ENCODE measurements at regions not wholly inside any gene's neighbourhood (a gene's known extent, or its start where the extent isn't known, plus 50 kb on each side); places are given as distances from the start of the nearest gene placed in this dataset.
A peak's percentile ranks its signal among the peaks of the same experiment; 100 is the strongest.

- H2AFZ ChIP-seq (ENCODE audit: low read depth, low read length), result no peak overlapping the region
- no peaks in the 10 kb centered on the region for H3K4me1 ChIP-seq (ENCODE audit: control insufficient read depth, extremely low read depth, insufficient read depth, low read length)
- H3K4me3 ChIP-seq (replicated peaks in 1 of 3; ENCODE audit: insufficient read depth in 1 of 3, low read depth in 1 of 3, low read length in 3 of 3), result no peak overlapping the region
- BruUV-seq (replicated peaks), result no TSS peak
- ChIA-PET CTCF (no interaction called here), POLR2A (no interaction called here)
- H3K79me2 ChIP-seq (ENCODE audit: control insufficient read depth, insufficient read depth, low read length), result no peaks in the 10 kb centered on the region
- H4K20me1 ChIP-seq (replicated peaks; ENCODE audit: control insufficient read depth, extremely low read depth, insufficient read depth, low read length), result no peaks in the 10 kb centered on the region
- intact Hi-C loops (cut with micrococcal nuclease), result no loop called here
- no peak overlapping the region for H3K9ac ChIP-seq (replicated peaks; ENCODE audit: extremely low read depth, insufficient read depth, low read length)
- no peaks in the 10 kb centered on the region for H3K9me3 ChIP-seq (replicated peaks; ENCODE audit: control insufficient read depth, insufficient read depth, low read length)
- no peak for DNase-seq (ENCODE audit: low read depth, low spot score)
- no peak overlapping the region for H3K4me2 ChIP-seq (ENCODE audit: insufficient read depth, low read length)
- TF ChIP-seq FOS (IDR thresholded peaks at IDR 0.05; ENCODE audit: borderline replicate concordance, insufficient read depth, low read length) (no peak), JUN (IDR thresholded peaks at IDR 0.05; ENCODE audit: borderline replicate concordance, insufficient read depth, insufficient read length, low read depth) (no peak), CTCF (IDR thresholded peaks at IDR 0.05; ENCODE audit: extremely low read depth in 1 of 2, insufficient read depth in 1 of 2, low read depth in 1 of 2, low read length in 2 of 2) (no peak)
- H3K27me3 ChIP-seq (ENCODE audit: control insufficient read depth in 2 of 2, insufficient read depth in 2 of 2, low read length in 2 of 2), result no peaks in the 10 kb centered on the region
- no peak overlapping the region for H3K27ac ChIP-seq (ENCODE audit: insufficient read depth, low read depth, low read length)
- no peaks in the 10 kb centered on the region for H3K36me3 ChIP-seq (ENCODE audit: control insufficient read depth in 2 of 2, extremely low read depth in 1 of 2, insufficient read depth in 2 of 2, low read length in 2 of 2)
- no peaks in the 10 kb centered on the region for H3K9me1 ChIP-seq (replicated peaks; ENCODE audit: control insufficient read depth, extremely low read depth, insufficient read depth, low read length)
- dilution Hi-C loops (cut with MboI; ENCODE audit: extremely low pct_ligation_motif_present, low sequenced_read_pairs), result no loop called here
- FAIRE-seq, result no peak
Observed at GRCh38 chr5:5887833-5888232, 465.4 kb downstream of the ICE1 start.

- no peak for FAIRE-seq
- no TSS peak for BruUV-seq (replicated peaks)
Observed at GRCh38 chr5:5886812-5887486, 464.5 kb downstream of the ICE1 start.

More at GRCh38 chr5:5886812-5887486, 464.5 kb downstream of the ICE1 start:
- H3K27me3 ChIP-seq (ENCODE audit: control insufficient read depth in 2 of 2, insufficient read depth in 2 of 2, low read length in 2 of 2), result no peaks in the 10 kb centered on the region
- H3K27ac ChIP-seq (ENCODE audit: insufficient read depth, low read depth, low read length), result no peak overlapping the region
- H3K79me2 ChIP-seq (ENCODE audit: control insufficient read depth, insufficient read depth, low read length), result no peaks in the 10 kb centered on the region
- H4K20me1 ChIP-seq (replicated peaks; ENCODE audit: control insufficient read depth, extremely low read depth, insufficient read depth, low read length), result no peaks in the 10 kb centered on the region
- no peak overlapping the region for H3K4me3 ChIP-seq (replicated peaks in 1 of 3; ENCODE audit: insufficient read depth in 1 of 3, low read depth in 1 of 3, low read length in 3 of 3)
- no peaks in the 10 kb centered on the region for H3K9me3 ChIP-seq (replicated peaks; ENCODE audit: control insufficient read depth, insufficient read depth, low read length)
- TF ChIP-seq CTCF (IDR thresholded peaks at IDR 0.05; ENCODE audit: extremely low read depth in 1 of 2, insufficient read depth in 1 of 2, low read depth in 1 of 2, low read length in 2 of 2) (peak in 1 of 2 donors; percentile 29), FOS (IDR thresholded peaks at IDR 0.05; ENCODE audit: borderline replicate concordance, insufficient read depth, low read length) (no peak)
- no peaks in the 10 kb centered on the region for H3K4me1 ChIP-seq (ENCODE audit: control insufficient read depth, extremely low read depth, insufficient read depth, low read length)
- no peak for DNase-seq (ENCODE audit: low read depth, low spot score)
- ChIA-PET CTCF (no interaction called here), POLR2A (no interaction called here)
- dilution Hi-C loops (cut with MboI; ENCODE audit: extremely low pct_ligation_motif_present, low sequenced_read_pairs) (no loop called here), intact Hi-C loops (cut with micrococcal nuclease) (no loop called here)
- H3K9me1 ChIP-seq (replicated peaks; ENCODE audit: control insufficient read depth, extremely low read depth, insufficient read depth, low read length), result no peaks in the 10 kb centered on the region
- no peaks in the 10 kb centered on the region for H3K36me3 ChIP-seq (ENCODE audit: control insufficient read depth in 2 of 2, extremely low read depth in 1 of 2, insufficient read depth in 2 of 2, low read length in 2 of 2)
- no peak overlapping the region for H3K4me2 ChIP-seq (ENCODE audit: insufficient read depth, low read length)
- no peak overlapping the region for H2AFZ ChIP-seq (ENCODE audit: low read depth, low read length)
- H3K9ac ChIP-seq (replicated peaks; ENCODE audit: extremely low read depth, insufficient read depth, low read length), result no peak overlapping the region
